ENCODE measurements at regions not wholly inside any gene's neighbourhood (a gene's known extent, or its start where the extent isn't known, plus 50 kb on each side); places are given as distances from the start of the nearest gene placed in this dataset.

- TF ChIP-seq POLR2A (IDR thresholded peaks at IDR 0.05; ENCODE audit: low read depth, low read length), result no peak
- TF ChIP-seq CTCF (IDR thresholded peaks at IDR 0.05; ENCODE audit: extremely low read depth in 1 of 2, insufficient read depth in 1 of 2, low read depth in 1 of 2, low read length in 2 of 2), result no peak
- TF ChIP-seq POLR2AphosphoS5 (IDR thresholded peaks at IDR 0.05; ENCODE audit: insufficient read depth, low read depth, low read length), result no peak
- no peak for TF ChIP-seq JUN (IDR thresholded peaks at IDR 0.05; ENCODE audit: borderline replicate concordance, insufficient read depth, insufficient read length, low read depth)
- no peak for TF ChIP-seq EZH2 (IDR thresholded peaks at IDR 0.05; ENCODE audit: borderline replicate concordance, low read depth, low read length, severe bottlenecking)
- TF ChIP-seq MAX (IDR thresholded peaks at IDR 0.05; ENCODE audit: insufficient read depth, insufficient read length), result no peak
- TF ChIP-seq GATA2 (IDR thresholded peaks at IDR 0.05; ENCODE audit: insufficient read depth, insufficient read length, low read depth, low read length), result no peak
Measured at GRCh38 chr2:239477591-239477990, 76.8 kb upstream of the HDAC4 start.
